ENCODE measurements at regions not wholly inside any gene's neighbourhood (a gene's known extent, or its start where the extent isn't known, plus 50 kb on each side); places are given as distances from the start of the nearest gene placed in this dataset.
A peak's percentile ranks its signal among the peaks of the same experiment; 100 is the strongest.
"Not testable (repeated sequence)": the region's sequence is repeated elsewhere in the genome, so short reads cannot be mapped to it uniquely, and the experiment has no call there.

DNA sequence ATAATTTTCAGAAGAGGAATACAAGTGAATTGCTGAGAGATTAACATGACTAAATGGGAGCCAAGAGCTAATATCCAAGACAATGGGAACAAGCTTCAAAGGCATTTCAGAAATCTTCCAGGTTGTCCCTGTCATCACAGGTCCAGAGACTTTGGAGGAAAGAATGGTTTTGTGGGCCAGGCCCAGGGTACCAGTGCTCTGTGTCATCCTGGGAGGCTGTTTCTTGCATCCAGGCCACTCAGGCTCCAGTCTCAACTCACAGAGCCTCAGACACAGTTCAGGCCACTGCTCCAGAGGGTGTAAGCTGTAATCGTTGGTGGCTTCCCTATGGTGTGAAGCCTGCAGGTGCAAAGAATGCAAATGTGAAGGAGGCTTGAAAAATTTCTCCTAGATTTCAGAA, 170.4 kb upstream of the NRG3 start:
- DNase-seq (ENCODE audit: low read depth in 2 of 3, low spot score in 2 of 3) = no peak

DNA sequence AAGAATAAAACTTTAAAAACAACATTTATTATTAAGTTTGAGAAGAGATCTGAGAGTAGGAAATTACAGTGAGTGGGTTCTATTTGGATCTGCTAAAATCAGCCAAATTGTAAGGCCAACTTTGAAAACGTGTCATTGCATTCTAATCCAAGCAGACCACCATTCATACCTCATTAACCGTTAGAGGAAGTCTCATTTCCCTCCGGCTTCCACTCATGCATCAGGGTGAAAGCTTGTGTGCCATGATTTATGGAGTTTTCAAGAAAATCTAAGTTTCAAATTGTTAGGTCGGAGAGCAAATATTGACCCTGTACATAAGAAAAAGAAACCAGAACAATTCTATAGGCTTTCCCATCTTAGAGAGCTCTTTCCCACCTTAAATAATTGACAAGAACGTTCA, 166.6 kb upstream of the NRG3 start:
- peak in 2 of 3 donors; percentile 24 to 73 for DNase-seq (ENCODE audit: low read depth in 2 of 3, low spot score in 2 of 3)

DNA sequence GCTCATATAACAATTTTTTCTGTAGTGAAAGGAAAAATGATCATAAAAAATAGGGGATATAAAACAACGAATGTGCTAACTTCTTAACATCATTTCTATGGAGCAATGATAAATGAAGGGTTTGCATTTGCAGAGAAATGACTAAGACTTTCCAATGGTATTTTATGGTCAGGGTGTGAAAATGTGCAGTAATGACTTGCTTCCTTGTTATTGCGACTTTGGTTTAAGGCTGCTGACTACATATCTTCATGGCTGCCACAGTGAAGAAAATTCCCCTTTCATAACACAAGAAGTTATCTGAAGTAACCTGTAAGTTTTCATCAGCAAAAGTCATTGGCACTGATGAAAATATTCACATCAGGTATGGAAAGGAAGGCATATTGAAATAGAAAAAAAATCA, 166.1 kb upstream of the NRG3 start:
- peak in 1 of 3 donors; percentile 67 for DNase-seq (ENCODE audit: low read depth in 2 of 3, low spot score in 2 of 3)

DNA sequence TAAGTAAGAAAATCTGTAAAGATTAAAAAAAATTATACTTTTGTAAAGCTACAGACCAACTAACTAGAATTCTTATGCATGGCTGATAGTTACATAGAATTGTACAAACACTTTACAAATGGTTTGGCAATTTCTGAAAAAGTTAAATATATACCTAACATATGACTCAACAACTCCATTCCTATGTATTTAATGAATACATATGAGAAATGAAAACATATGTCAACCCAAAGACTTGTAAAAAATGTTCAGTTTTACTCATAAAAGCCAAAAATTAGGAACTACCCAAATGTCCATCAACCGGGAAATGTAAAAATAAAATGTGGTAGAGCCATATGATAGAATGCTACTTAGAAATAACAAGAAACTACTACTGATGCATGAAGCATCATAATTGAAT, 152.6 kb upstream of the NRG3 start:
- no peak for DNase-seq (ENCODE audit: low read depth in 2 of 3, low spot score in 2 of 3)

DNA sequence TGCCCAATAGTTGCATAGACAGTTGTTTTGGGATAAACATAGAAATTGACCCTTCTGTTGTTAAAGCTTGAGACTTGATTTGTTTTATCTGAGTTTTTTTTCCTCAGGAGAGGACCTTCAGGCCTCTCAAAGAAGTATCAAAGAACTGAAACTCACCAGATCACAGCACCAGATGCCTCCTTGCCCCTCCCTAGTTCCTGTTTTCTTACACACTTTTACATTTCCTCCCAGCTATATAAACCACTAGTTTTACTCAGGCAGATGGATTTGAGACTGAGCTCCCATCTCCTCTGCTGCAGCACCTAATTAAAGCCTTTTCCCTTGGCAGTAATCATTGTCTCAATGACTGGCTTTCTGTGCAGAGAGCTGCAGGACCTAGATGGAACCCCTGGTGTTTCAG, 150.6 kb upstream of the NRG3 start:
- DNase-seq (ENCODE audit: low read depth in 2 of 3, low spot score in 2 of 3) = peak in 1 of 3 donors; percentile 49

DNA sequence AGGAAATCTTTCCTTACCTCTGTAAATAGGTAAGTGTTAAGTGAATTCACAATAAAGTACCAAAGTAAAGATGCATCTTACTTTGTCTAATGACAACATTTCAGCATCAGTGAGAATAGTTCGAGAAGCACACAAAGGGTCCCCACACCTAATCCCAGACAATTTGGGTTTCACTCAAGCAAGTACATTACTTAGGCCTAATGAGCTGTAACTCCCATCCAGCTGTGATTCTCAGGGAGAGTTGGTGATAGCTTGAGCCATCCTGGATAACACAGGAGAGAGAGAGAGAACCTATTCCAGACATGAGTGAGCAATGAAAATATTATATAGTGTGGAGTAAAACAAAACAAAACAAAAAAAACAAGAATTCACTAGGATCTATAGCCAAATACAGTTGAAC, 149.1 kb upstream of the NRG3 start:
- DNase-seq (ENCODE audit: low read depth in 2 of 3, low spot score in 2 of 3) = no peak

DNA sequence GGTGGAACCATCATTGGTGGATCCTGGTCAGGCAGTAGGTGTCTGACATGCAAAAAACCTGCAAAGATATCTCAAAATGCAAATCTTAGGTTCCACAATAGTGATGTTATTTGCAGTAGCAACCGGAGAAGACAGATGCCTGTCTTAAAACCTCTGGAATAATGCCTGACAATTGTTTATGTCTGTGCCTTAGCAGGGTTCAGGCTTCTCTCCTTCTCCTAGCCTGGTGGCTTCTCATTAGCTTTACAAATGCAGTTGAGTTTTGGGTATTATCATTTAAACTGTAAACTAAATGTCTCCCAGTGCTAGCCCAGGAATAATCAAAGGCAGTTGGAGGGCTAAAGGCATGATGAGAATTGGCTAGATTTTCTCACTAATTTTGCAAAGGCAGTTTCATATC, 146.3 kb upstream of the NRG3 start:
- DNase-seq (ENCODE audit: low read depth in 2 of 3, low spot score in 2 of 3) = no peak

DNA sequence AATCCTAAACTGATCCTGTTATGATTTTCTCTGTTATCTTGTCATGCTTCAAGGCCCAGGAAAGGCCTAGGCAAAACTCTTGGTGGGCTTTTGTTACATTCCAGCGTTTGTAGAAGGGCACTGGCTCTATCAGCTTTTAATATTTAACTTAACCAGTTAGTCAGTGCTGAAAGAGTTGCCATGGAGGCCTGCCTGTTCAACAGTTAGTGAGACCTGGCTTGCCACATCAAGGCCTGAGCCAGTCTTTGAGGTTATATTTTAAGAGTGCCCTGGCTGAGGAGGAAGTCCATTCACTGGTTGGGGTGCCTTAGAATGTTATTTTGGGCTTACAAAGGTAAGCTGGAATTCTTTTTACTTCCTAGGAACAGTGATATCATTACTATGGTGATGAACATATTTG, 144.1 kb upstream of the NRG3 start:
- no peak for DNase-seq (ENCODE audit: low read depth in 2 of 3, low spot score in 2 of 3)

DNA sequence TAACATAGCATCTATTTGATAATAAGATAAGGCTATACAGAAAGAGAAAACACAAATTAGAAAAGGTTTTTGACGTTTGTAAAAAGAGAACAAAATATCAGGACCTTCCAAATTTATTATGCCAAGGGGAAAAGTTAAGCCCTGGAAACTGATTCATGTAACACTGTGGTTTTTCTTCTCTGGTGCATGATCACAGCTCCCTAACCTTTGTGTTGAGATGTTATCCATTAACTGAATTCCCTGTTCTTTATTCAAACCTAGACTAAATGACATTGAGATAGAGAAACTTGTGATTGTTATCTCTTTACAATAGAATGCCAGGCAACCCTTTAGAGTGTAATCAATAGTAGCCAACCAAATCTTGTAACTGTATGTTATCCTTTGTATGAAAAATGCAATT, 141.5 kb upstream of the NRG3 start:
- DNase-seq (ENCODE audit: low read depth in 2 of 3, low spot score in 2 of 3) = no peak

DNA sequence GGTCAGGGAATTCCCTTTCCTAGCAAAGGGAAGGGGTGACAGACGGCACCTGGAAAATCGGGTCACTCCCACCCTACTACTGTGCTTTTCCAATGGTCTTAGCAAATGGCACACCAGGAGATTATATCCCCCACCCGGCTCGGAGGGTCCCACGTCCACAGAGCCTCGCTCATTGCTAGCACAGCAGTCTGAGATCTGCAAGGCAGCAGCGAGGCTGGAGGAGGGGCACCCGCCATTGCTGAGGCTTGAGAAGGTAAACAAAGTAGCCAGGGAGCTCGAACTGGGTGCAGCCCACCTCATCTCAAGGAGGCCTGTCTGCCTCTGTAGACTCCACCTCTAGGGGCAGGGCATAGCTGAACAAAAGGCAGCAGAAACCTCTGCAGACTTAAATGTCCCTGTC, 139.8 kb upstream of the NRG3 start:
- DNase-seq (ENCODE audit: low read depth in 2 of 3, low spot score in 2 of 3) = not testable (repeated sequence)

DNA sequence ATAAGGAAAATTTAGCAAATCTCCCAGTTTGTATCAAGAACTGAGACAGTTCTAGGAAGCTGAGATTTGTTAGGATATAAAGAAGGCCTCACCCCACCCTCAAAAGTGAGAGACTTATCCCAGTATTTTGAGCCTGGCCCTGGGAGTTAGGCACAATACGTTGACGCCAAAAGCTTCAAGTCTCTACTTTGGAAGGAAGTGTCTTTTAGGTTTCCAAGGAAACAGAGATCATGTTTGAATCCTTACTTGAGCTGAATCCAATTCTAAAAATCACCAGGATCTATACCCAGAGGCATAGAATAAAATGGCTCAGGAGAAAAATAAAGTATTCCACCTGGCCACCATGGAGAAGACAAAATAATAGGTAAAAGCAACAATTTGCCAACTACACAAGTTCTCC, 115.9 kb upstream of the NRG3 start:
- no peak for DNase-seq (ENCODE audit: low read depth in 2 of 3, low spot score in 2 of 3)

DNA sequence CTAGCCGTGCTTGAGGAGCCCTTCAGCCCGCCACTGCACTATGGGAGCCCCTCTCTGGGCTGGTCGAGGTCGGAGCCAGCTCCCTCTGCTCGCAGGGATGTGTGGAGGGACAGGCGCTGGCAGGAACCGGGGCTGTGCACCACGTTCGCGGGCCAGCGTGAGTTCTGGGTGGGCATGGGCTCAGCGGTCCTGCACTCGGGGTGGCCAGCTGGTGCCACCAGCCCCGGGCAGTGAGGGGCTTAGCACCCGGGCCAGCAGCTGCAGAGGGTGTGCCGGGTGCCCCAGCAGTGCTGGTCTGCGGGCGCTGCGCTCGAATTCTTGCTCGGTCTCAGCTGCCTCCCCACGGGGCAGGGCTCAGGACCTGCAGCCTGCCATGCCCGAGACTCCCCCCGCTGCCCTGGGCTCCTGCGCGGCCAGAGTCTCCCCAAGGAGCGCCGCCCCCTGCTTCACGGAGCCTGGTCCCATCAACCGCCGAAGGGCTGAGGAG, 90.8 kb upstream of the NRG3 start:
- no peak for DNase-seq (ENCODE audit: low read depth in 2 of 3, low spot score in 2 of 3)

DNA sequence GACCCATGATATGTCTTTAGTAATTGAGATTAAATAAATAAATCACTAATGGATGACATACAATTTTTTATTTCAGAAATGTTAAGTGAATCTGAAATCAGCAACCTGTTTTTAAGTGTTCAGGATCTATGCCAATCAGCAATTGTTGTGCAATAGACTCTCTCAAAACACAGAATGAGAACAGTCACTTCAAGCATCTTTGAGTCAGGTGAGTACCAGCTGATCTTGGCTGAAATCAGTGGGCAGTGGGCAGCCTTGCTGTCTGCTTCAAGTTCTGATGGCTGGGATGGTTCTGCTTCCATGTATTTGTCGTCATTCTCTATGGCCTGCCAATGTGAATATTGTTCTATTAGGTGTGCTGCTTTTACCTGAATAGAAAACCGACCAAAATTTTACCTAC, 82.3 kb upstream of the NRG3 start:
- no peak for DNase-seq (ENCODE audit: low read depth in 2 of 3, low spot score in 2 of 3)

DNA sequence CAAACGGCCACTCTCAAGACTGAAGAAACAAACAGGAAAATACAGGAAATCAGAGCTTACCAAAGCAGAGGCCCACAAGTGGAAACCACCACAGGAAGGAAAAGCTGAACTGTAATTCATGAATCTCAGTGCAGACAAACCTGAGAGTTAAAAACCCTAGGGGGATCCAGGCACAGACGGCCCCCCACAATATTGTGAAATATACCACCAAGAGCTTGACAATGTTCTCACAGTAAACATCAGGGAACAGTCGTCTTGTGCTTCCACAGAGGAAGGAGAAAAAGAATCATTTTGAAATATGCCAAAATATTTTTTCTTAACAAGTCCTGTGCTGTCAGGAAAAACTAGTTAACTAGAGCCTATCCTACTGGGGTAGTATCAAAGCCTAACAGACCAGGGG, 68.2 kb upstream of the NRG3 start:
- DNase-seq (ENCODE audit: low read depth in 2 of 3, low spot score in 2 of 3) = no peak

DNA sequence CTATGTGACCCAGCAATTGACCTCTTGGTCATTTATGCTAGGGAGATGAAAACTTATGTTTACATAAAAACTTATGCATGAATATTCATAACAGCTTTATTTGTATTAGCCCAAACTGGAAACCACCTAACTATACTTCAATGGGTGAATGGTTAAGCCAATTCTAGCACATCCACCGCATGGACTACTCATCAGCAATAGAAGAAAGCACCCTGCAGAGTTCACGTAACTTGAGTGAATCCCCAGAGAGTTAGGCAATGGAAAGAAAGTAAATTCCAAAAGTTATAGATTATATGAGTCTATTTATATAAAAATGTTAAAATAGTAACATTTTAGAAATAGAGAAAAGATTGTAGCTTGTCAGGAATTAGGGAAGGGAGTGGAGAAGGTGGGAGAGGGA, 60.2 kb upstream of the NRG3 start:
- no peak for DNase-seq (ENCODE audit: low read depth in 2 of 3, low spot score in 2 of 3)

DNA sequence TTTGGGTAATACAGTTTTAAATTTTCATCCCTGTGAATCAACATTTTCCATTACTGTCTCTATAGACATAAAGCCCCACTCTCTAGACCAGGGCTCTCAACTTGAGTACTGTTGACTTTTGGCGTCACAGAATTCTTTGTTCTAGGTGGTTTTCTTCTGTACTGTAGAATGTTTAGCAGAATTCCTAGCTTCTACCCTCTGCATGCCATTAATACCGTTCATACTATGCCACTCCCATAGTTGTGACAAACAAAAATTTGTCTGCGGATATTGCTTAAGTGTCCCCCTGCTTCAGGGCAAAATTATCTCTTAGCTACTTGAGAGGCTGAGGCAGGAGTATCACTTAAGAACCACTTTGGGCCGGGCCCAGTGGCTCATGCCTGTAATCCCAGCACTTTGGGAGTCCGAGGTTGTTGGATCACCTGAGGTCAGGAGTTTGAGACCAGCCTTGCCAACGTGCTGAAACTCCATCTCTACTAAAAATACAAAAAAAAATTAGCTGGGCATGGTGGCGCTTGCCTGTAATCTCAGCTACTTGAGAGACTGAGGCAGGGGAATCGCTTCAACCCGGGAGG, 57.3 kb upstream of the NRG3 start:
- DNase-seq (ENCODE audit: low read depth in 2 of 3, low spot score in 2 of 3) = no peak

DNA sequence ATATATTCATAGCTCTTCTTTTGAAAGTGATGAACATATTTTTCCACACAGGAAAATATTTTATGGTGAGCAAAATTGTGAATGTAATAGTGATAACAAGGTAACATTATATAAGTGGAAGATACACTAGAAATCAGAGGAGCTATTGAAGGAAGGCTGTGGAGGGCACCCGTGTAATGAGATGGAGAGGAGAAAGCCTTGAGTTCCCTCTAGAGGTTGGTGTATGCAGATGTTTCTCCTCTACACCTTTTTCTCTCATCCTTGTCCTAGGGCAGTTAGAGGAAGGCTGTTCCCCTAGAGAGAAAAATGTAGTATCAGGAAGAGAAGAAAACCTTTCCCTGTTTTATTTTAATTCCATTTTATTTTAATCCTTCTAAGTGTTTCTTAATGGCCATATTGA, 54.6 kb upstream of the NRG3 start:
- DNase-seq (ENCODE audit: low read depth in 2 of 3, low spot score in 2 of 3) = peak in 2 of 3 donors; percentile 3 to 46
